Uterus (tissue), 2 donors: ENCODE measurements at regions not wholly inside any gene's neighbourhood (a gene's known extent, or its start where the extent isn't known, plus 50 kb on each side); places are given as distances from the start of the nearest gene placed in this dataset.

Experiments
- POLR2A ChIP-seq, 2 donors: fragments of 450-650 bp; IDR thresholded peaks; one replicate each; pipeline ENCODE4 v1.6.1; 2016; ENCODE audit warnings: antibody characterized with exemption in 2 of 2, mild to moderate bottlenecking in 1 of 2, moderate library complexity in 1 of 2
- TF ChIP-seq, protein P1 (sequence below), 4 experiments: fragments of 200-600 bp in 2 of 4; fragments of 450-650 bp in 2 of 4; sonication (generic) in 2 of 4; IDR thresholded peaks; one replicate each; pipeline ENCODE4 v1.5.1; 2016 to 2019; ENCODE audit warnings: antibody characterized with exemption in 4 of 4, mild to moderate bottlenecking in 2 of 4, moderate library complexity in 1 of 4

DNA sequence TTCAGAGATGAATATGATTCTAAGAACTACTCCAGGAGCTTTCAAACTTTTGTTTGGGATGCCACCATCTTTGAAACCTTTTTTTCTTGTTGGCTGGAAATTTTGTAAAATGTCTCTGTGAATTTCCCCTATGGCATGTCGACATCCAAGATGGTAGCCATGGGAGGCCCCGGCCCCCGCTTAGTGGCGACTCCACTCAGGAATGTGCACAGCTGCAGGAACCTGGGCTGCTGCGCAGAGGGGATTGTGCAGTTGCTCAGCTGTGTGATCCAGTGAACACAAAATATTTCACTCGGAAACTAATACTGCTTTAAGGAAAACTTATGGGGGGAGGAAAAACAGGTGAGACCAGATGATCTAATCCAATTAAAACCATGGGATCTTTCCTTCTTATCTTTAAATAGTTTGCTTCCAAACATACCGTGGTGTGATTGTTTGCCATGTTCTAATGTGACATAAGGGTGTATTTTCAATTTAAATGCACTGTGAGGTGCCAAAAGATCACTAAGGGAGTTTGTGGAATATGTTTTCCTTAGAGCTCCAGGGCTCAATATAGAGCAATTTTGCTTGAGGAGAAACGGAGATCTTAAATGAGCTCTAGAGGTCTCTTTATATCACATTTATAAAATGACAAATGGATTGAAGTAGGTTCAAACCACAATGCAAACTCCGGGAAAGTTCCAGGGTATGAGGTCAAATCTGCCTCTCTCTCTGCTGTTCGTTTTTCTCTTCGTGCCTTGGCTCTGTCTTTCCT, 497.7 kb downstream of the FGF9 start:
- TF ChIP-seq, protein P1, sequence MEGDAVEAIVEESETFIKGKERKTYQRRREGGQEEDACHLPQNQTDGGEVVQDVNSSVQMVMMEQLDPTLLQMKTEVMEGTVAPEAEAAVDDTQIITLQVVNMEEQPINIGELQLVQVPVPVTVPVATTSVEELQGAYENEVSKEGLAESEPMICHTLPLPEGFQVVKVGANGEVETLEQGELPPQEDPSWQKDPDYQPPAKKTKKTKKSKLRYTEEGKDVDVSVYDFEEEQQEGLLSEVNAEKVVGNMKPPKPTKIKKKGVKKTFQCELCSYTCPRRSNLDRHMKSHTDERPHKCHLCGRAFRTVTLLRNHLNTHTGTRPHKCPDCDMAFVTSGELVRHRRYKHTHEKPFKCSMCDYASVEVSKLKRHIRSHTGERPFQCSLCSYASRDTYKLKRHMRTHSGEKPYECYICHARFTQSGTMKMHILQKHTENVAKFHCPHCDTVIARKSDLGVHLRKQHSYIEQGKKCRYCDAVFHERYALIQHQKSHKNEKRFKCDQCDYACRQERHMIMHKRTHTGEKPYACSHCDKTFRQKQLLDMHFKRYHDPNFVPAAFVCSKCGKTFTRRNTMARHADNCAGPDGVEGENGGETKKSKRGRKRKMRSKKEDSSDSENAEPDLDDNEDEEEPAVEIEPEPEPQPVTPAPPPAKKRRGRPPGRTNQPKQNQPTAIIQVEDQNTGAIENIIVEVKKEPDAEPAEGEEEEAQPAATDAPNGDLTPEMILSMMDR (IDR thresholded peaks at IDR 0.05) = no peak
- no peak for TF ChIP-seq POLR2A (IDR thresholded peaks at IDR 0.05)
